ENCODE measurements at regions not wholly inside any gene's neighbourhood (a gene's known extent, or its start where the extent isn't known, plus 50 kb on each side); places are given as distances from the start of the nearest gene placed in this dataset.

GRCh38 chr5:173785400-173785799 is 102.7 kb upstream of the CPEB4 start:
- DNase-seq (ENCODE audit: low spot score): no peak
- TF ChIP-seq CTCF (IDR thresholded peaks at IDR 0.05): no peak
- Histone ChIP-seq H3K4me3 (no peak overlapping the region), H3K27ac (no peak overlapping the region)

- TF ChIP-seq CTCF (IDR thresholded peaks at IDR 0.05): no peak
- no peak for DNase-seq (ENCODE audit: low spot score)
- no peak overlapping the region for H3K27ac ChIP-seq
- no peak overlapping the region for H3K4me3 ChIP-seq
Measured at GRCh38 chr5:173785866-173786265, 102.3 kb upstream of the CPEB4 start.

GRCh38 chr5:173786286-173787187 is 101.6 kb upstream of the CPEB4 start:
- H3K27ac ChIP-seq: no peak overlapping the region
- no peak overlapping the region for H3K4me3 ChIP-seq
- DNase-seq (ENCODE audit: low spot score): no peak
- no peak for TF ChIP-seq CTCF (IDR thresholded peaks at IDR 0.05)

GRCh38 chr5:173789031-173789920 is 98.9 kb upstream of the CPEB4 start:
- no peak for DNase-seq (ENCODE audit: low spot score)
- Histone ChIP-seq H3K27ac (no peak overlapping the region), H3K4me3 (no peak overlapping the region)
- TF ChIP-seq CTCF (IDR thresholded peaks at IDR 0.05): no peak

GRCh38 chr5:173790177-173790719 is 97.9 kb upstream of the CPEB4 start:
- Histone ChIP-seq H3K4me3 (no peak overlapping the region), H3K27ac (no peak overlapping the region)
- DNase-seq (ENCODE audit: low spot score): no peak
- TF ChIP-seq CTCF (IDR thresholded peaks at IDR 0.05): no peak

- H3K27ac ChIP-seq: no peak overlapping the region
- TF ChIP-seq CTCF (IDR thresholded peaks at IDR 0.05): no peak
- H3K4me3 ChIP-seq: no peak overlapping the region
- DNase-seq (ENCODE audit: low spot score): no peak
Measured at GRCh38 chr5:173790836-173791546, 97.2 kb upstream of the CPEB4 start.
